Chondrocyte (in vitro differentiated cells): ENCODE measurements at regions not wholly inside any gene's neighbourhood (a gene's known extent, or its start where the extent isn't known, plus 50 kb on each side); places are given as distances from the start of the nearest gene placed in this dataset.
A peak's percentile ranks its signal among the peaks of the same experiment; 100 is the strongest.
"Not testable (repeated sequence)": the region's sequence is repeated elsewhere in the genome, so short reads cannot be mapped to it uniquely, and the experiment has no call there.

Source experiments
- DNase-seq: peaks from one replicate; pipeline ENCODE4 v3.0.0; 2021; ENCODE audit warnings: mixed read lengths, low spot score
- H3K27ac Mint-ChIP-seq: one replicate; pipeline ENCODE4 v1.8.0; 2021; ENCODE audit warnings: mild to moderate bottlenecking, moderate library complexity, mixed read lengths; ENCODE audit not compliant: unreplicated experiment
- H3K27me3 Mint-ChIP-seq: 2 replicates; pipeline ENCODE4 v1.8.0; 2021; ENCODE audit warnings: low read depth, mixed read lengths
- H3K36me3 Mint-ChIP-seq: 2 replicates; pipeline ENCODE4 v1.8.0; 2021; ENCODE audit warnings: low read depth, mixed read lengths
- H3K4me1 Mint-ChIP-seq: 2 replicates; pipeline ENCODE4 v1.8.0; 2021; ENCODE audit warnings: low read depth, mild to moderate bottlenecking, mixed read lengths
- H3K4me3 Mint-ChIP-seq: one replicate; pipeline ENCODE4 v1.8.0; 2021; ENCODE audit warnings: mild to moderate bottlenecking, moderate library complexity, mixed read lengths; ENCODE audit not compliant: unreplicated experiment
- H3K9me3 Mint-ChIP-seq: 2 replicates; pipeline ENCODE4 v1.8.0; 2021; ENCODE audit warnings: low read depth, mixed read lengths

GRCh38 chr2:87075054-87075790 lies 53.6 kb upstream of the PLGLB1 start:
- not testable (repeated sequence) for DNase-seq, H3K9me3 Mint-ChIP-seq, H3K27me3 Mint-ChIP-seq, H3K4me1 Mint-ChIP-seq, H3K36me3 Mint-ChIP-seq, H3K27ac Mint-ChIP-seq
- H3K4me3 Mint-ChIP-seq = peak overlapping the region; percentile 66

GRCh38 chr2:87075791-87076252 lies 54.2 kb upstream of the PLGLB1 start:
- H3K36me3 Mint-ChIP-seq, DNase-seq, H3K9me3 Mint-ChIP-seq, H3K4me1 Mint-ChIP-seq, H3K27me3 Mint-ChIP-seq: not testable (repeated sequence)
- H3K4me3 Mint-ChIP-seq = peak overlapping the region; percentile 64
- H3K27ac Mint-ChIP-seq = peak overlapping the region; percentile 59

- Mint-ChIP-seq H3K4me3 (peak overlapping the region; percentile 88), H3K27ac (peak overlapping the region; percentile 97)
- not testable (repeated sequence) for H3K9me3 Mint-ChIP-seq, H3K36me3 Mint-ChIP-seq, H3K4me1 Mint-ChIP-seq, H3K27me3 Mint-ChIP-seq
- peak; percentile 95 for DNase-seq
Measured at GRCh38 chr2:87076253-87077123, 54.8 kb upstream of the PLGLB1 start.

- peak overlapping the region; percentile 88 for H3K4me3 Mint-ChIP-seq
Measured at GRCh38 chr2:87077124-87077446, 55.4 kb upstream of the PLGLB1 start.

GRCh38 chr2:87081727-87082126 lies 60.1 kb upstream of the PLGLB1 start:
- not testable (repeated sequence) for H3K9me3 Mint-ChIP-seq, H3K36me3 Mint-ChIP-seq, DNase-seq, H3K27me3 Mint-ChIP-seq, H3K4me1 Mint-ChIP-seq, H3K4me3 Mint-ChIP-seq, H3K27ac Mint-ChIP-seq

More at GRCh38 chr2:87077124-87077446, 55.4 kb upstream of the PLGLB1 start:
- not testable (repeated sequence) for H3K9me3 Mint-ChIP-seq, H3K4me1 Mint-ChIP-seq, DNase-seq, H3K36me3 Mint-ChIP-seq, H3K27me3 Mint-ChIP-seq
- peak overlapping the region; percentile 97 for H3K27ac Mint-ChIP-seq

- not testable (repeated sequence) for H3K9me3 Mint-ChIP-seq, H3K4me1 Mint-ChIP-seq, H3K36me3 Mint-ChIP-seq, H3K27me3 Mint-ChIP-seq, H3K27ac Mint-ChIP-seq, DNase-seq, H3K4me3 Mint-ChIP-seq
Measured at GRCh38 chr2:87088079-87088478, 66.4 kb upstream of the PLGLB1 start.

GRCh38 chr2:87089401-87089800 lies 67.8 kb upstream of the PLGLB1 start:
- not testable (repeated sequence) for H3K27me3 Mint-ChIP-seq, H3K4me3 Mint-ChIP-seq, H3K9me3 Mint-ChIP-seq, H3K27ac Mint-ChIP-seq, H3K4me1 Mint-ChIP-seq, DNase-seq, H3K36me3 Mint-ChIP-seq

GRCh38 chr2:87093252-87093651 lies 71.6 kb upstream of the PLGLB1 start:
- not testable (repeated sequence) for DNase-seq, H3K9me3 Mint-ChIP-seq, H3K4me3 Mint-ChIP-seq, H3K36me3 Mint-ChIP-seq, H3K27ac Mint-ChIP-seq, H3K27me3 Mint-ChIP-seq, H3K4me1 Mint-ChIP-seq

GRCh38 chr2:87093937-87094529 lies 72.4 kb upstream of the PLGLB1 start:
- not testable (repeated sequence) for DNase-seq, H3K4me1 Mint-ChIP-seq, H3K9me3 Mint-ChIP-seq, H3K4me3 Mint-ChIP-seq, H3K27ac Mint-ChIP-seq, H3K36me3 Mint-ChIP-seq, H3K27me3 Mint-ChIP-seq

- H3K4me1 Mint-ChIP-seq, H3K9me3 Mint-ChIP-seq, H3K27ac Mint-ChIP-seq, H3K36me3 Mint-ChIP-seq, DNase-seq, H3K4me3 Mint-ChIP-seq, H3K27me3 Mint-ChIP-seq: not testable (repeated sequence)
Measured at GRCh38 chr2:87095804-87096203, 74.2 kb upstream of the PLGLB1 start.

GRCh38 chr2:87128761-87129553 lies 107.3 kb upstream of the PLGLB1 start:
- H3K27me3 Mint-ChIP-seq, H3K27ac Mint-ChIP-seq, DNase-seq, H3K9me3 Mint-ChIP-seq, H3K4me3 Mint-ChIP-seq, H3K36me3 Mint-ChIP-seq, H3K4me1 Mint-ChIP-seq: not testable (repeated sequence)

- not testable (repeated sequence) for H3K9me3 Mint-ChIP-seq, H3K36me3 Mint-ChIP-seq, H3K4me3 Mint-ChIP-seq, H3K27me3 Mint-ChIP-seq, H3K4me1 Mint-ChIP-seq, H3K27ac Mint-ChIP-seq, DNase-seq
Measured at GRCh38 chr2:87132577-87132976, 110.9 kb upstream of the PLGLB1 start.
